CD4-positive, alpha-beta T cell (primary cell): ENCODE measurements at regions not wholly inside any gene's neighbourhood (a gene's known extent, or its start where the extent isn't known, plus 50 kb on each side); places are given as distances from the start of the nearest gene placed in this dataset.

Experiments used
- ATAC-seq: fragments of 200-7000 bp; cut with Tn5 transposase; one replicate; pipeline ENCODE4 v1.10.0; 2022; ENCODE audit warnings: mild to moderate bottlenecking; ENCODE audit not compliant: poor library complexity
- CTCF ChIA-PET: fragments of 350-600 bp; sonication (Branson Sonifier 250); formaldehyde crosslinking; loops from one replicate; lab custom pipeline; 2021; ENCODE audit warnings: antibody characterized with exemption, inconsistent platforms; lab: Charles Lee
- POLR2A ChIA-PET: fragments of 350-600 bp; sonication (Branson Sonifier 250); formaldehyde crosslinking; loops from one replicate; lab custom pipeline; 2021; ENCODE audit warnings: antibody characterized with exemption, inconsistent platforms; lab: Charles Lee
- DNase-seq, 14 experiments: peaks; one replicate each; pipeline ENCODE4 v3.0.0-alpha.2; 2013 to 2020; ENCODE audit warnings: mixed read lengths in 2 of 14
- H3K27ac ChIP-seq, 2 donors: one replicate each; pipeline versions ENCODE4 v1.5.1 to v1.7.0; 2013; ENCODE audit warnings: low read length in 2 of 2, low read depth in 1 of 2, mild to moderate bottlenecking in 1 of 2
- H3K27me3 ChIP-seq, 2 experiments: 1 replicate in 1 of 2; 2 replicates in 1 of 2; pipeline versions ENCODE4 v1.6.1 to v1.7.0; 2013; ENCODE audit warnings: low read length in 2 of 2, control low read depth in 1 of 2, mild to moderate bottlenecking in 1 of 2, moderate library complexity in 1 of 2; ENCODE audit not compliant: insufficient read depth in 2 of 2, control insufficient read depth in 1 of 2
- H3K36me3 ChIP-seq: one replicate; pipeline ENCODE4 v1.6.1; 2013; ENCODE audit warnings: low read length, control low read depth; ENCODE audit not compliant: insufficient read depth
- H3K4me1 ChIP-seq: one replicate; pipeline ENCODE4 v1.6.1; 2013; ENCODE audit warnings: low read length, control low read depth; ENCODE audit not compliant: insufficient read depth
- H3K4me3 ChIP-seq: one replicate; pipeline ENCODE4 v1.5.1; 2013; ENCODE audit warnings: mild to moderate bottlenecking, low read length, moderate library complexity
- H3K9me3 ChIP-seq, 2 experiments: 1 replicate in 1 of 2; 2 replicates in 1 of 2; pipeline versions ENCODE4 v1.6.1 to v1.7.0; 2013; ENCODE audit warnings: low read length in 2 of 2, mild to moderate bottlenecking in 2 of 2, control low read depth in 1 of 2, moderate library complexity in 1 of 2; ENCODE audit not compliant: control insufficient read depth in 1 of 2, insufficient read depth in 1 of 2
- H3K27ac Mint-ChIP-seq: one replicate; pipeline ENCODE4 v1.8.0; 2020; ENCODE audit warnings: mixed read lengths
- H3K27me3 Mint-ChIP-seq: one replicate; pipeline ENCODE4 v1.8.0; 2021; ENCODE audit warnings: mixed read lengths
- H3K36me3 Mint-ChIP-seq: one replicate; pipeline ENCODE4 v1.8.0; 2021; ENCODE audit warnings: low read depth, mixed read lengths
- H3K4me1 Mint-ChIP-seq: one replicate; pipeline ENCODE4 v1.8.0; 2021; ENCODE audit warnings: low read depth, mixed read lengths
- H3K4me3 Mint-ChIP-seq: one replicate; pipeline ENCODE4 v1.8.0; 2020; ENCODE audit warnings: mild to moderate bottlenecking, mixed read lengths
- H3K9me3 Mint-ChIP-seq: one replicate; pipeline ENCODE4 v1.8.0; 2020; ENCODE audit warnings: mixed read lengths
- intact Hi-C, 2 experiments: fragments of 100-400 bp; cut with DNase I in 1 of 2; cut with micrococcal nuclease in 1 of 2; formaldehyde crosslinking; loops; one replicate each; pipeline versions ENCODE4 v1.15.1 to v1.9.0; 2023 to 2025; cut with DNase I, micrococcal nuclease
- TF ChIP-seq, protein P1 (sequence below): fragments of 200-600 bp; IDR thresholded peaks from one replicate; pipeline ENCODE4 v1.8.0; 2022; ENCODE audit warnings: antibody characterized with exemption, mild to moderate bottlenecking

DNA sequence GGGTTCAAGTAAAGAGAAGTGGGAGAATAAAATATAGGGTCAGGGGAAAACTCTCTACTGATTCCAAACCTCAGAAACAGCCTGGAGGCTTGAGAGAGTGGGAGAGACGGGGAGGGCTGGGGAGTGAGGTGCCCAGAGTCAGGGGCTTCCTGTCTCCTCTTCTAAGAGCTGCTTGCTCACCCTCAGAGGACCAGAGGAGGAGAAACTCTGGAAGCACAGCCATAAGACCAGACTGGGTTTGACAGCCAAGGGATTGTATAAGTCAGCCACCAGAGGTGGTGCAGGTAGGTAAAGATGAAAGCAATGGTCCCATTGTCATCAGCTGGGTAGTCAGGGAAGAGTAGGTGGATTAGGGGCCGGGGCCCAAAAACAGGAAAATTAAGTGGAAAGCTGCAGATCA is 259.4 kb downstream of the TNS1 start:
- no peaks in the 10 kb centered on the region for H3K4me1 Mint-ChIP-seq
- ATAC-seq (no peak), DNase-seq (no peak)
- Histone ChIP-seq H3K27me3 (no peaks in the 10 kb centered on the region), H3K36me3 (no peaks in the 10 kb centered on the region), H3K27ac (no peak overlapping the region), H3K4me1 (no peaks in the 10 kb centered on the region), H3K9me3 (no peaks in the 10 kb centered on the region), H3K4me3 (no peak overlapping the region)
- no peak overlapping the region for H3K27ac Mint-ChIP-seq
- H3K36me3 Mint-ChIP-seq: no peaks in the 10 kb centered on the region
- TF ChIP-seq, protein P1, sequence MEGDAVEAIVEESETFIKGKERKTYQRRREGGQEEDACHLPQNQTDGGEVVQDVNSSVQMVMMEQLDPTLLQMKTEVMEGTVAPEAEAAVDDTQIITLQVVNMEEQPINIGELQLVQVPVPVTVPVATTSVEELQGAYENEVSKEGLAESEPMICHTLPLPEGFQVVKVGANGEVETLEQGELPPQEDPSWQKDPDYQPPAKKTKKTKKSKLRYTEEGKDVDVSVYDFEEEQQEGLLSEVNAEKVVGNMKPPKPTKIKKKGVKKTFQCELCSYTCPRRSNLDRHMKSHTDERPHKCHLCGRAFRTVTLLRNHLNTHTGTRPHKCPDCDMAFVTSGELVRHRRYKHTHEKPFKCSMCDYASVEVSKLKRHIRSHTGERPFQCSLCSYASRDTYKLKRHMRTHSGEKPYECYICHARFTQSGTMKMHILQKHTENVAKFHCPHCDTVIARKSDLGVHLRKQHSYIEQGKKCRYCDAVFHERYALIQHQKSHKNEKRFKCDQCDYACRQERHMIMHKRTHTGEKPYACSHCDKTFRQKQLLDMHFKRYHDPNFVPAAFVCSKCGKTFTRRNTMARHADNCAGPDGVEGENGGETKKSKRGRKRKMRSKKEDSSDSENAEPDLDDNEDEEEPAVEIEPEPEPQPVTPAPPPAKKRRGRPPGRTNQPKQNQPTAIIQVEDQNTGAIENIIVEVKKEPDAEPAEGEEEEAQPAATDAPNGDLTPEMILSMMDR: no peak
- H3K9me3 Mint-ChIP-seq: peaks cover 2% of the 10 kb centered on the region
- intact Hi-C loops: no loop called here
- CTCF ChIA-PET: no interaction called here
- no peaks in the 10 kb centered on the region for H3K27me3 Mint-ChIP-seq
- no peak overlapping the region for H3K4me3 Mint-ChIP-seq
- POLR2A ChIA-PET: no interaction called here

- no peak overlapping the region for H3K27ac Mint-ChIP-seq
Observed at GRCh38 chr2:217742841-217743240, 260.0 kb downstream of the TNS1 start.

DNA sequence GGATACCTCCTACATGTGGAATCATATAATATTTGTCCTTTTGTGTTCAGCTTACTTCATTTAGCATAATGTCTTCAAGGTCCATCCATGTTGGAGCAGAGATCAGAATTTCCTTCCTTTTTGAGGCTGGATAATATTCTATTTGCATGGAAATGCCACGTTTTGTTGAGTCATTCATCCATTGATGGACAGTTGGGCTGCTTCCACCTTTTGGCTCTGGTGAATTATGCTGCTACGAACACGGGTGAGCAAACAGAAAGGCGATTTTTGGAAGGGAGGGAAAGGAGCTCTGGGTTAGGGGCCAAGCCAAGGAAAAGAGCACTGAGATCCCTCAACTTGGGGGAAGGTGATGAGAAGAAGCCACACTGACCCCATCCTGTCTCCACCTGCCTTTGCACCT is 260.5 kb downstream of the TNS1 start:
- Mint-ChIP-seq H3K27me3 (no peaks in the 10 kb centered on the region), H3K36me3 (no peaks in the 10 kb centered on the region), H3K4me3 (no peak overlapping the region), H3K9me3 (peaks cover 2% of the 10 kb centered on the region), H3K27ac (no peak overlapping the region), H3K4me1 (no peaks in the 10 kb centered on the region)
- Histone ChIP-seq H3K27ac (no peak overlapping the region), H3K27me3 (no peaks in the 10 kb centered on the region), H3K4me3 (no peak overlapping the region), H3K9me3 (no peaks in the 10 kb centered on the region), H3K36me3 (no peaks in the 10 kb centered on the region), H3K4me1 (no peaks in the 10 kb centered on the region)
- ChIA-PET POLR2A (interaction anchor here (0.6 kb wide), 1 partner anchor 136 kb away, joined by 3 read pairs; no protein-coding TSS in a partner anchor), CTCF (no interaction called here)
- TF ChIP-seq, protein P1: no peak
- intact Hi-C loops: no loop called here
- ATAC-seq (no peak), DNase-seq (no peak)

More at GRCh38 chr2:217742841-217743240, 260.0 kb downstream of the TNS1 start:
- CTCF ChIA-PET: no interaction called here
- Mint-ChIP-seq H3K4me3 (no peak overlapping the region), H3K27me3 (no peaks in the 10 kb centered on the region), H3K9me3 (peaks cover 2% of the 10 kb centered on the region), H3K36me3 (no peaks in the 10 kb centered on the region), H3K4me1 (no peaks in the 10 kb centered on the region)
- no peaks in the 10 kb centered on the region for H3K27me3 ChIP-seq
- ATAC-seq: no peak
- DNase-seq: peak in 1 of 14 experiments; percentile 1
- no peak overlapping the region for H3K4me3 ChIP-seq
- intact Hi-C loops: no loop called here
- H3K27ac ChIP-seq: no peak overlapping the region
- H3K36me3 ChIP-seq: no peaks in the 10 kb centered on the region
- POLR2A ChIA-PET: no interaction called here
- TF ChIP-seq, protein P1: no peak
- no peaks in the 10 kb centered on the region for H3K4me1 ChIP-seq
- H3K9me3 ChIP-seq: no peaks in the 10 kb centered on the region
